OCI-M1 (cell line): ENCODE measurements at regions not wholly inside any gene's neighbourhood (a gene's known extent, or its start where the extent isn't known, plus 50 kb on each side); places are given as distances from the start of the nearest gene placed in this dataset.
"Not testable (repeated sequence)": the region's sequence is repeated elsewhere in the genome, so short reads cannot be mapped to it uniquely, and the experiment has no call there.

Experiments
- DNase-seq: peaks from one replicate; lab custom pipeline; 2025; lab: John Stamatoyannopoulos, UW

- no peak for DNase-seq
These were observed 547.0 kb downstream of the NSUN3 start for GRCh38 chr3:94609908-94610307.

- no peak for DNase-seq
These were observed 548.7 kb downstream of the NSUN3 start for GRCh38 chr3:94611596-94611995.

- DNase-seq = no peak
These were observed 549.8 kb downstream of the NSUN3 start for GRCh38 chr3:94612631-94613030.

- no peak for DNase-seq
These were observed 551.3 kb downstream of the NSUN3 start for GRCh38 chr3:94614192-94614591.

GRCh38 chr3:94615275-94616065, 552.6 kb downstream of the NSUN3 start:
- DNase-seq = no peak

GRCh38 chr3:94616833-94617232, 554.0 kb downstream of the NSUN3 start:
- DNase-seq = no peak

- DNase-seq = no peak
These were observed 554.5 kb downstream of the NSUN3 start for GRCh38 chr3:94617312-94617711.

- DNase-seq = no peak
These were observed 556.8 kb downstream of the NSUN3 start for GRCh38 chr3:94619643-94620042.

GRCh38 chr3:94626573-94626972, 563.7 kb downstream of the NSUN3 start:
- no peak for DNase-seq

- DNase-seq = no peak
These were observed 564.8 kb downstream of the NSUN3 start for GRCh38 chr3:94627689-94628088.

- no peak for DNase-seq
These were observed 580.5 kb downstream of the NSUN3 start for GRCh38 chr3:94643400-94643799.

GRCh38 chr3:94645790-94646189, 582.9 kb downstream of the NSUN3 start:
- no peak for DNase-seq

- DNase-seq = no peak
These were observed 584.3 kb downstream of the NSUN3 start for GRCh38 chr3:94647131-94647530.

GRCh38 chr3:94648270-94649180, 585.7 kb downstream of the NSUN3 start:
- not testable (repeated sequence) for DNase-seq

- DNase-seq = no peak
These were observed 591.2 kb downstream of the NSUN3 start for GRCh38 chr3:94654096-94654495.

GRCh38 chr3:94665922-94666321, 603.1 kb downstream of the NSUN3 start:
- peak; percentile 14 for DNase-seq

GRCh38 chr3:94671078-94671477, 608.2 kb downstream of the NSUN3 start:
- DNase-seq = no peak

GRCh38 chr3:94673876-94674275, 611.0 kb downstream of the NSUN3 start:
- DNase-seq = no peak

GRCh38 chr3:94686208-94686607, 623.3 kb downstream of the NSUN3 start:
- DNase-seq = no peak

GRCh38 chr3:94693997-94694640, 631.3 kb downstream of the NSUN3 start:
- DNase-seq = no peak

GRCh38 chr3:94694894-94695293, 632.0 kb downstream of the NSUN3 start:
- no peak for DNase-seq

- DNase-seq = no peak
These were observed 641.6 kb downstream of the NSUN3 start for GRCh38 chr3:94704467-94704866.
